SK-N-MC (cell line): ENCODE measurements at regions not wholly inside any gene's neighbourhood (a gene's known extent, or its start where the extent isn't known, plus 50 kb on each side); places are given as distances from the start of the nearest gene placed in this dataset.

Experiments used
- EZH2 ChIP-seq: fragments of 200-600 bp; sonication (generic); IDR thresholded peaks from one replicate; pipeline ENCODE4 v1.6.1; 2017; ENCODE audit warnings: antibody characterized with exemption
- FOXP2 ChIP-seq: optimal IDR thresholded peaks from 2 replicates; pipeline ENCODE3; 2011; ENCODE audit warnings: mild to moderate bottlenecking, moderate library complexity; ENCODE audit not compliant: insufficient read depth; ENCODE audit errors: extremely low read length, control extremely low read depth
- POLR2AphosphoS5 ChIP-seq: IDR thresholded peaks from 2 replicates; pipeline ENCODE4 v1.6.1; 2012; ENCODE audit warnings: mild to moderate bottlenecking, low read depth, low read length, borderline replicate concordance

- no peak for TF ChIP-seq POLR2AphosphoS5
- no peak for TF ChIP-seq FOXP2
- TF ChIP-seq EZH2: no peak
These were observed 114.4 kb upstream of the TCERG1L start for GRCh38 chr10:131425752-131426533.
